HepG2 (cell line): ENCODE measurements at regions not wholly inside any gene's neighbourhood (a gene's known extent, or its start where the extent isn't known, plus 50 kb on each side); places are given as distances from the start of the nearest gene placed in this dataset.

Experiments
- ATAC-seq: fragments of 200-7000 bp; cut with Tn5 transposase; 3 replicates; pipeline ENCODE4 v1.9.1; 2020; ENCODE audit warnings: mild to moderate bottlenecking, moderate library complexity
- BruUV-seq: library from RNA; stranded (reverse); fragments of 400-500 nt; replicated peaks from 2 replicates; lab custom pipeline; 2021; lab: Mats Ljungman, UMichigan
- CTCF ChIA-PET: fragments of 300-600 bp; formaldehyde crosslinking; extraction: SDS; loops from one replicate; lab custom pipeline; 2021; ENCODE audit warnings: low total read pairs, inconsistent platforms, low intra/inter-chr PET ratio; lab: Yijun Ruan, JAX
- POLR2A ChIA-PET: fragments of 350-600 bp; sonication (Branson Sonifier 250); formaldehyde crosslinking; loops from one replicate; lab custom pipeline; 2020; ENCODE audit warnings: antibody characterized with exemption, inconsistent platforms; lab: Yijun Ruan, JAX
- DNase-seq: peaks from one replicate; pipeline ENCODE4 v3.0.0-alpha.2; 2015; ENCODE audit warnings: low spot score
- FAIRE-seq: peaks from 3 replicates; lab custom pipeline; 2011; peaks lifted over from hg19 to GRCh38; lab: Jason Lieb, UNC
- H2AFZ ChIP-seq: one replicate; pipeline ENCODE4 v1.6.1; 2011; ENCODE audit warnings: low read length, inconsistent platforms
- H3K27ac ChIP-seq: fragments of 300-600 bp; 3 replicates; pipeline ENCODE4 v1.8.0; 2011; ENCODE audit warnings: mixed run types, mild to moderate bottlenecking, mixed read lengths, low read length, inconsistent platforms; ENCODE audit not compliant: insufficient read depth; ENCODE audit errors: extremely low read length
- H3K27me3 ChIP-seq, 2 experiments: fragments of 200-600 bp in 1 of 2; 2 replicates in 1 of 2; 3 replicates in 1 of 2; pipeline versions ENCODE4 v1.6.0 to v1.8.0; 2011; ENCODE audit warnings: low read length in 2 of 2, mild to moderate bottlenecking in 2 of 2, moderate library complexity in 2 of 2, inconsistent platforms in 1 of 2; ENCODE audit not compliant: insufficient read depth in 2 of 2, control insufficient read depth in 1 of 2
- H3K36me3 ChIP-seq, 2 experiments: fragments of 200-600 bp in 1 of 2; replicated peaks in 1 of 2; 2 replicates in 1 of 2; 3 replicates in 1 of 2; pipeline versions ENCODE4 v1.5.1 to v1.8.0; 2011; ENCODE audit warnings: low read length in 2 of 2, inconsistent platforms in 1 of 2; ENCODE audit not compliant: insufficient read depth in 2 of 2, control insufficient read depth in 1 of 2
- H3K4me1 ChIP-seq: 2 replicates; pipeline ENCODE4 v1.5.1; 2012; ENCODE audit warnings: low read length, inconsistent platforms; ENCODE audit not compliant: insufficient read depth
- H3K4me2 ChIP-seq: 2 replicates; pipeline ENCODE4 v1.6.0; 2011; ENCODE audit warnings: low read depth, low read length, inconsistent platforms
- H3K4me3 ChIP-seq, 3 experiments: fragments of 200-600 bp in 1 of 3; sonication (generic), shearing (Covaris generic) in 1 of 3; replicated peaks in 1 of 3; 2 replicates each; pipeline ENCODE4 v1.5.1; 2011 to 2016; ENCODE audit warnings: low read length in 3 of 3, inconsistent platforms in 2 of 3, low read depth in 2 of 3, mild to moderate bottlenecking in 2 of 3, control low read depth in 1 of 3, mixed read lengths in 1 of 3; ENCODE audit not compliant: insufficient read depth in 1 of 3
- H3K79me2 ChIP-seq: one replicate; pipeline ENCODE4 v1.6.1; 2011; ENCODE audit warnings: low read length, inconsistent platforms; ENCODE audit not compliant: insufficient read depth
- H3K9ac ChIP-seq: 2 replicates; pipeline ENCODE4 v1.6.0; 2011; ENCODE audit warnings: mild to moderate bottlenecking, low read depth, low read length, inconsistent platforms; ENCODE audit not compliant: insufficient read depth
- H3K9me3 ChIP-seq: 2 replicates; pipeline ENCODE4 v1.5.1; 2012; ENCODE audit warnings: mild to moderate bottlenecking, low read length
- H4K20me1 ChIP-seq: 2 replicates; pipeline ENCODE4 v1.6.0; 2011; ENCODE audit warnings: inconsistent platforms, mild to moderate bottlenecking, low read length, moderate library complexity; ENCODE audit not compliant: insufficient read depth
- NR2F6 ChIP-seq, 2 experiments: IDR thresholded peaks; 2 replicates each; pipeline ENCODE4 v1.6.1; 2016; ENCODE audit warnings: antibody characterized with exemption in 1 of 2, mild to moderate bottlenecking in 1 of 2
- TGIF2 ChIP-seq: IDR thresholded peaks from 2 replicates; pipeline ENCODE4 v1.6.1; 2016; ENCODE audit warnings: control low read depth, missing compliant biosample characterization
- ZFP90 ChIP-seq: sonication (generic); formaldehyde crosslinking; IDR thresholded peaks from 2 replicates; pipeline ENCODE4 v1.8.0; 2022; ENCODE audit warnings: missing genetic modification reagents, mild to moderate bottlenecking, inconsistent platforms, borderline replicate concordance
- ZFYVE20 ChIP-seq: sonication (generic); formaldehyde crosslinking; IDR thresholded peaks from 2 replicates; pipeline ENCODE4 v1.8.0; 2023; ENCODE audit warnings: low read depth, mild to moderate bottlenecking, moderate library complexity, missing genetic modification reagents, borderline replicate concordance
- ZNF235 ChIP-seq: sonication (generic); formaldehyde crosslinking; IDR thresholded peaks from 2 replicates; pipeline ENCODE4 v1.8.1; 2023; ENCODE audit warnings: mild to moderate bottlenecking, missing genetic modification reagents, borderline replicate concordance
- ZNF513 ChIP-seq: sonication (generic); formaldehyde crosslinking; conservative IDR thresholded peaks from 2 replicates; pipeline ENCODE4 v1.5.0; 2020; ENCODE audit warnings: missing genetic modification reagents
- ZNF652 ChIP-seq: IDR thresholded peaks from 2 replicates; pipeline ENCODE4 v1.6.1; 2016; ENCODE audit warnings: low read depth, borderline replicate concordance
- WGBS: methylation state at CpG from one replicate; pipeline ENCODE4 v1.1.6; 2017; ENCODE audit warnings: low lambda C conversion rate; 5-methylcytosine and 5-hydroxymethylcytosine counted together
- in situ Hi-C: cut with HindIII; loops from 2 replicates; pipeline ENCODE4 v1.10.0; 2017; ENCODE audit warnings: low pct_unique_long_range_greater_than_20kb; ENCODE audit not compliant: extremely low pct_ligation_motif_present
- intact Hi-C: fragments of 100-400 bp; cut with micrococcal nuclease; formaldehyde crosslinking; loops from one replicate; pipeline ENCODE4 v1.10.0; 2022; ENCODE audit not compliant: unreplicated experiment
- TF ChIP-seq, protein P1 (sequence below): sonication (generic); formaldehyde crosslinking; IDR thresholded peaks from 2 replicates; pipeline ENCODE4 v1.5.0; 2020; ENCODE audit warnings: missing genetic modification reagents

DNA sequence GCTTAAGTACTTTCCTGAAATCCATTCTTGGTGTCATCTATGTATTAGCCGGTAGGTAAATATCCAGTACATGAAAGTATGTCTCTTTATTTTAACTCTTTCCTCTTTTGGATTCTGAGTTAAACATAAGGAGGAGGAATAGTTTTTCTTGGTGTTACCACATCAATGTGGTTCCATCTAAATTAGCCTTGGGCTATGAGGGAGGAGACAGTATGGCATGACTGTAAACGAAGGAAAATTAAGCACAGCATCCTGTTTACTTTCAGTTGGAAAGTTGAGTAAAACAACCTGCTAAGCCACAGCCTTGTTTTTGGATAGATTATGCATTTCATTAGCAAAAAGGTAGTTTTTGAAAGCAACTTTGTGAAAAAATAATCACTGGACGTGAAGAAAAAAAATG is 693.0 kb upstream of the SOX9 start (continued):
- no peak for TF ChIP-seq ZNF513 (CRISPR knock-in tag)
- no peak for TF ChIP-seq NR2F6 (IDR thresholded peaks at IDR 0.05)
- no peak for TF ChIP-seq NR2F6 (CRISPR knock-in tag; IDR thresholded peaks at IDR 0.05)

DNA sequence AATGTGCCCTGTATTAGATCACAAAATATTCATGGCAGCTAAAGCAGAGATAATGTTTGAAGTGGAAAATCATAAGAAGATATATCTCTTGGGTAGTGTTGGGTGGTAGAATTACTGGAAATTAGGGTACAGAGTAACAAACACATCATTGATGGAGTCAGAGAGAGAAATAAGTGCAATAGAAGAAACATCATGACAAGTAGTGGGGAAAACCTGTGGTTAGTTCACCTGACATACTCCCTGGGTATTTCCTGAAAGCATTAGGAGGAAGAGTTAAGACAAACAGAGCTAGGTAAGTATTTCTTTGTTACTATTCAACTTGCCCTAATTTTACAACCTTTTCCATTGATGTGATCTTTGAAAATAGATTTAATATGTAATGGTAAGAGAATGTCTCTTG is 691.9 kb upstream of the SOX9 start:
- CTCF ChIA-PET: no interaction called here
- no peak for FAIRE-seq

GRCh38 chr17:71430281-71430680 is 690.5 kb upstream of the SOX9 start:
- 4% methylated on average over 5 of the region's 5 CpGs for WGBS
- no peak for FAIRE-seq
- ChIA-PET POLR2A (no interaction called here), CTCF (no interaction called here)
- Histone ChIP-seq H3K36me3 (no peaks in the 10 kb centered on the region), H3K79me2 (no peaks in the 10 kb centered on the region), H3K27me3 (no peaks in the 10 kb centered on the region), H3K4me3 (no peak overlapping the region), H3K4me2 (no peak overlapping the region), H3K4me1 (no peaks in the 10 kb centered on the region), H3K9ac (no peak overlapping the region), H2AFZ (no peak overlapping the region), H3K27ac (no peak overlapping the region), H3K9me3 (peaks cover 11% of the 10 kb centered on the region), H4K20me1 (no peaks in the 10 kb centered on the region)
- DNase-seq: no peak
- in situ Hi-C loops: no loop called here
- TF ChIP-seq ZNF652 (CRISPR knock-in tag): no peak
- no peak for TF ChIP-seq TGIF2 (CRISPR knock-in tag)
- no peak for TF ChIP-seq ZNF235 (CRISPR knock-in tag)
- TF ChIP-seq ZFYVE20: no peak
- BruUV-seq: no TSS peak
- ATAC-seq: no peak
- intact Hi-C loops: no loop called here

More for the DNA sequence above, 691.9 kb upstream of the SOX9 start:
- no peak overlapping the region for H3K27ac ChIP-seq
- DNase-seq (no peak), ATAC-seq (no peak)
- TF ChIP-seq, protein P1, sequence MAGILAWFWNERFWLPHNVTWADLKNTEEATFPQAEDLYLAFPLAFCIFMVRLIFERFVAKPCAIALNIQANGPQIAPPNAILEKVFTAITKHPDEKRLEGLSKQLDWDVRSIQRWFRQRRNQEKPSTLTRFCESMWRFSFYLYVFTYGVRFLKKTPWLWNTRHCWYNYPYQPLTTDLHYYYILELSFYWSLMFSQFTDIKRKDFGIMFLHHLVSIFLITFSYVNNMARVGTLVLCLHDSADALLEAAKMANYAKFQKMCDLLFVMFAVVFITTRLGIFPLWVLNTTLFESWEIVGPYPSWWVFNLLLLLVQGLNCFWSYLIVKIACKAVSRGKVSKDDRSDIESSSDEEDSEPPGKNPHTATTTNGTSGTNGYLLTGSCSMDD (CRISPR knock-in tag): no peak
- TF ChIP-seq ZFP90 (CRISPR knock-in tag): no peak
- in situ Hi-C loops (no loop called here), intact Hi-C loops (no loop called here)
- no peak overlapping the region for H3K4me2 ChIP-seq
- no peak overlapping the region for H2AFZ ChIP-seq
- no TSS peak for BruUV-seq
- no peaks in the 10 kb centered on the region for H4K20me1 ChIP-seq
- H3K4me1 ChIP-seq: no peaks in the 10 kb centered on the region
- no peak overlapping the region for H3K9ac ChIP-seq
- H3K79me2 ChIP-seq: no peaks in the 10 kb centered on the region
- POLR2A ChIA-PET: no interaction called here
- no peaks in the 10 kb centered on the region for H3K27me3 ChIP-seq
- no peaks in the 10 kb centered on the region for H3K36me3 ChIP-seq
- H3K4me3 ChIP-seq: no peak overlapping the region
- peaks cover 11% of the 10 kb centered on the region for H3K9me3 ChIP-seq
